Neural crest cell (in vitro differentiated cells): ENCODE measurements at regions not wholly inside any gene's neighbourhood (a gene's known extent, or its start where the extent isn't known, plus 50 kb on each side); places are given as distances from the start of the nearest gene placed in this dataset.
A peak's percentile ranks its signal among the peaks of the same experiment; 100 is the strongest.

Source experiments
- DNase-seq: peaks from one replicate; pipeline ENCODE4 v3.0.0; 2021; ENCODE audit warnings: low read depth, mixed read lengths, low spot score
- H3K27ac Mint-ChIP-seq: one replicate; pipeline ENCODE4 v1.8.0; 2021; ENCODE audit warnings: mild to moderate bottlenecking, mixed read lengths; ENCODE audit not compliant: unreplicated experiment
- H3K27me3 Mint-ChIP-seq: 2 replicates; pipeline ENCODE4 v1.8.0; 2021; ENCODE audit warnings: low read depth, mild to moderate bottlenecking, mixed read lengths
- H3K36me3 Mint-ChIP-seq: 2 replicates; pipeline ENCODE4 v1.8.0; 2021; ENCODE audit warnings: low read depth, mild to moderate bottlenecking, mixed read lengths
- H3K4me1 Mint-ChIP-seq: 2 replicates; pipeline ENCODE4 v1.8.0; 2021; ENCODE audit warnings: mixed read lengths
- H3K4me3 Mint-ChIP-seq: one replicate; pipeline ENCODE4 v1.8.0; 2021; ENCODE audit warnings: mild to moderate bottlenecking, mixed read lengths
- H3K9me3 Mint-ChIP-seq: 2 replicates; pipeline ENCODE4 v1.8.0; 2021; ENCODE audit warnings: mixed read lengths
- CTCF ChIP-seq: fragments of 200-600 bp; sonication (generic); conservative IDR thresholded peaks from 2 replicates; pipeline ENCODE4 v1.5.0; 2021; ENCODE audit warnings: antibody characterized with exemption, mild to moderate bottlenecking

- no peak for TF ChIP-seq CTCF
- no peaks in the 10 kb centered on the region for H3K27me3 Mint-ChIP-seq
- no peak for DNase-seq
- H3K9me3 Mint-ChIP-seq, result peaks cover 3% of the 10 kb centered on the region
- H3K4me1 Mint-ChIP-seq, result peaks cover 24% of the 10 kb centered on the region
- H3K27ac Mint-ChIP-seq, result no peak overlapping the region
- no peak overlapping the region for H3K4me3 Mint-ChIP-seq
- H3K36me3 Mint-ChIP-seq, result no peaks in the 10 kb centered on the region
These were observed 54.7 kb upstream of the NRIP1 start for GRCh38 chr21:15119486-15119885.

- no peaks in the 10 kb centered on the region for H3K9me3 Mint-ChIP-seq
- no peaks in the 10 kb centered on the region for H3K36me3 Mint-ChIP-seq
- no peak overlapping the region for H3K4me3 Mint-ChIP-seq
- DNase-seq, result no peak
- H3K27ac Mint-ChIP-seq, result peak overlapping the region; percentile 90
- peaks cover 23% of the 10 kb centered on the region for H3K4me1 Mint-ChIP-seq
- no peak for TF ChIP-seq CTCF
- no peaks in the 10 kb centered on the region for H3K27me3 Mint-ChIP-seq
These were observed 56.4 kb upstream of the NRIP1 start for GRCh38 chr21:15121097-15121654.

DNA sequence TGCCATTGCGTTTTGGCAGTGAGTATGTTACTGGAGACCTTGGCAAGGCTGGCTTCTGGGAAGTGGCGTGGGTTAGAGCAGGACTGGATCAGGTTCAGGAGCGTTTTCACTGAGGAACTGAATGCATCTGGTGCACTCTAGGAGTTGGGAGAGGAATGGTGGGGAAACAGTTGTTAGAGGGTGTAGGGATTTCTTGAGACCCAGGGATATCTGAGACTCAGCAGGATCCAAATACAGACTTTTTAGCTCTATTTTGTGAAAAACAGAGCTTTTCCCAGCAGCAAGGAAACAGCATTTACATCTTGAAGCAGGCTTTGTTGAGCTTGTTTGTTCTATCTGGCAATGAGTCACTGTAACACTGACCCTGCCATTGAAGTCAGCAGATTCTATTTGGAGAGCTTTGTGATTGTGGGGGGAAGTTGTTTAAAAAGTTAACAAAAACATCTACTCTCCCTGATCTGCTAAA, 56.9 kb upstream of the NRIP1 start:
- Mint-ChIP-seq H3K4me1 (peaks cover 23% of the 10 kb centered on the region), H3K4me3 (no peak overlapping the region), H3K36me3 (no peaks in the 10 kb centered on the region), H3K27ac (peak overlapping the region; percentile 90), H3K9me3 (no peaks in the 10 kb centered on the region), H3K27me3 (no peaks in the 10 kb centered on the region)
- TF ChIP-seq CTCF, result no peak
- DNase-seq, result no peak

GRCh38 chr21:15122241-15122640, 57.4 kb upstream of the NRIP1 start:
- Mint-ChIP-seq H3K36me3 (no peaks in the 10 kb centered on the region), H3K27ac (no peak overlapping the region), H3K4me1 (peaks cover 23% of the 10 kb centered on the region), H3K9me3 (no peaks in the 10 kb centered on the region), H3K27me3 (no peaks in the 10 kb centered on the region), H3K4me3 (no peak overlapping the region)
- DNase-seq, result no peak
- no peak for TF ChIP-seq CTCF

DNA sequence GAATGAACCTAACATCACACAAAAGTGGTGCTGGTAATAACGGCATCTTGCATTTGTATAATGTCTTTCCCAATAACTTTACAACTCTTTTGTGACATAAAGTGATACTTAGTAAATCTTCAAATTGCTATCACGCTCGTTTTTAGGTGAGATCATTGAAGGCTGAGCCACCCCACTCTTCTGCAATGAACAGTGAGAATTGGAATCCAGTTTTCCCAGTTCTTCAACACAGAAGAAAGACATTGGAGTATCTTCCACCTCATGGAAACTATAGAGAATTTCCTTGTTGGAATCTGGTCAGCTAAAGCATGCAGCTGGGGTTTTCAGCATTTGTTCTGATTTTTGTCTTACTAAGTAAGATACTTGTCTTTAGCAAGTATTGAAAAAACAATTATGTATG, 59.9 kb upstream of the NRIP1 start:
- peaks cover 23% of the 10 kb centered on the region for H3K4me1 Mint-ChIP-seq
- peaks cover 4% of the 10 kb centered on the region for H3K36me3 Mint-ChIP-seq
- peaks cover 5% of the 10 kb centered on the region for H3K9me3 Mint-ChIP-seq
- no peaks in the 10 kb centered on the region for H3K27me3 Mint-ChIP-seq
- H3K27ac Mint-ChIP-seq, result no peak overlapping the region
- TF ChIP-seq CTCF, result no peak
- no peak for DNase-seq
- no peak overlapping the region for H3K4me3 Mint-ChIP-seq
